Panc1 (cell line): ENCODE measurements at regions not wholly inside any gene's neighbourhood (a gene's known extent, or its start where the extent isn't known, plus 50 kb on each side); places are given as distances from the start of the nearest gene placed in this dataset.

Experiments used
- ATAC-seq: fragments of 200-7000 bp; cut with Tn5 transposase; 2 replicates; pipeline ENCODE4 v1.9.1; 2020; ENCODE audit warnings: mild to moderate bottlenecking, moderate library complexity
- BruUV-seq: library from RNA; stranded (reverse); fragments of 400-500 nt; replicated peaks from 2 replicates; lab custom pipeline; 2021; lab: Mats Ljungman, UMichigan
- CTCF ChIA-PET: fragments of 300-600 bp; sonication (Branson Sonifier 250); formaldehyde crosslinking; loops from one replicate; lab custom pipeline; 2022; ENCODE audit warnings: antibody characterized with exemption; lab: Charles Lee
- POLR2A ChIA-PET: fragments of 300-600 bp; sonication (Branson Sonifier 250); formaldehyde crosslinking; loops from one replicate; lab custom pipeline; 2022; ENCODE audit warnings: antibody characterized with exemption; lab: Charles Lee
- DNase-seq: peaks from one replicate; pipeline ENCODE4 v3.0.0-alpha.2; 2010; ENCODE audit warnings: low read depth, low spot score
- H3K27ac ChIP-seq: 2 replicates; pipeline ENCODE4 v1.5.1; 2011; ENCODE audit warnings: mild to moderate bottlenecking, low read length, inconsistent platforms
- H3K27me3 ChIP-seq: fragments of 200-500 bp; sonication (Bioruptor generic); 2 replicates; pipeline ENCODE4 v1.6.0; 2014; ENCODE audit warnings: low read length, inconsistent platforms; ENCODE audit not compliant: control insufficient read depth, insufficient read depth
- H3K36me3 ChIP-seq: fragments of 200-500 bp; sonication (Bioruptor generic); 2 replicates; pipeline ENCODE4 v1.5.1; 2014; ENCODE audit warnings: inconsistent platforms, mild to moderate bottlenecking, low read length, moderate library complexity; ENCODE audit not compliant: control insufficient read depth, insufficient read depth
- H3K4me1 ChIP-seq: 2 replicates; pipeline ENCODE4 v1.5.1; 2011; ENCODE audit warnings: inconsistent platforms, mild to moderate bottlenecking, low read length, moderate library complexity; ENCODE audit not compliant: control insufficient read depth, insufficient read depth
- H3K4me3 ChIP-seq, 2 experiments: 2 replicates each; pipeline ENCODE4 v1.5.1; 2011 to 2012; ENCODE audit warnings: low read depth in 2 of 2, low read length in 2 of 2, mild to moderate bottlenecking in 2 of 2, inconsistent platforms in 1 of 2, moderate library complexity in 1 of 2
- H3K9me3 ChIP-seq: fragments of 200-500 bp; sonication (Bioruptor generic); 2 replicates; pipeline ENCODE4 v1.5.1; 2014; ENCODE audit warnings: low read depth, mild to moderate bottlenecking, inconsistent platforms, low read length, moderate library complexity; ENCODE audit not compliant: control insufficient read depth, insufficient read depth
- POLR2AphosphoS5 ChIP-seq: IDR thresholded peaks from 2 replicates; pipeline ENCODE4 v1.6.1; 2012; ENCODE audit warnings: mild to moderate bottlenecking, low read depth, low read length, moderate library complexity
- SIN3A ChIP-seq: IDR thresholded peaks from 2 replicates; pipeline ENCODE4 v1.6.1; 2012; ENCODE audit warnings: low read depth, mild to moderate bottlenecking, low read length, moderate library complexity, borderline replicate concordance; ENCODE audit not compliant: insufficient read depth
- TCF7L2 ChIP-seq: IDR thresholded peaks from 2 replicates; pipeline ENCODE4 v1.6.1; 2011; ENCODE audit warnings: mild to moderate bottlenecking, low read depth, low read length, inconsistent platforms
- in situ Hi-C: cut with HindIII; loops from 2 replicates; pipeline ENCODE4 v1.10.0; 2016; ENCODE audit warnings: low sequenced_read_pairs, low pct_unique_long_range_greater_than_20kb
- intact Hi-C: fragments of 100-400 bp; cut with micrococcal nuclease; formaldehyde crosslinking; loops from one replicate; pipeline ENCODE4 v1.10.0; 2022; ENCODE audit not compliant: unreplicated experiment
- TF ChIP-seq, protein P1 (sequence below), 2 experiments: IDR thresholded peaks; 2 replicates each; pipeline ENCODE4 v1.6.1; 2011 to 2012; ENCODE audit warnings: low read depth in 2 of 2, control low read depth in 1 of 2, low read length in 1 of 2, mild to moderate bottlenecking in 1 of 2, moderate library complexity in 1 of 2; ENCODE audit not compliant: insufficient read depth in 1 of 2
- TF ChIP-seq, protein P2 (sequence below): fragments of 450-650 bp; IDR thresholded peaks from 2 replicates; pipeline ENCODE4 v1.5.1; 2017; ENCODE audit warnings: mild to moderate bottlenecking

DNA sequence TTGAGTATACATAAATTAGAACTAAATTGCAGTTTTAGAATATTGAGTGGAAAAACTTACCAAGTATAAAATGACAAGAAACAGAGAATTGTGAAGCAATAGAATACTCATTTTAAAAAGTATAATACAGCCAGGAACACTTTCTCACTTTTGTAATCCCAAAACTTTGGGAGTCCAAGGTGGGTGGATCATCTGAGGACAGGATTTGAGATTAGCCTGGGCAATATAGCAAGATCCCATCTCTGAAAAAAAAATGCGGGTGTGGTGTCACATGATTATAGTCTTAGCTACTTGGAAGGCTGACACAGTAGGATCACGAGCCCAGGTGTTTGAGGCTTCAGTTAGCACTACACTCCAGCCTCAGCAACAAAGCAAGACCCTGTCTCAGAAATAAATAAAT lies 440.9 kb upstream of the POT1 start:
- no peaks in the 10 kb centered on the region for H3K27me3 ChIP-seq
- H3K27ac ChIP-seq, result no peak overlapping the region
- DNase-seq, result no peak
- H3K9me3 ChIP-seq, result no peaks in the 10 kb centered on the region
- H3K4me1 ChIP-seq, result no peaks in the 10 kb centered on the region
- ChIA-PET CTCF (no interaction called here), POLR2A (no interaction called here)
- in situ Hi-C loops (no loop called here), intact Hi-C loops (no loop called here)
- H3K4me3 ChIP-seq, result no peak overlapping the region
- no peak for TF ChIP-seq SIN3A
- TF ChIP-seq, protein P1, sequence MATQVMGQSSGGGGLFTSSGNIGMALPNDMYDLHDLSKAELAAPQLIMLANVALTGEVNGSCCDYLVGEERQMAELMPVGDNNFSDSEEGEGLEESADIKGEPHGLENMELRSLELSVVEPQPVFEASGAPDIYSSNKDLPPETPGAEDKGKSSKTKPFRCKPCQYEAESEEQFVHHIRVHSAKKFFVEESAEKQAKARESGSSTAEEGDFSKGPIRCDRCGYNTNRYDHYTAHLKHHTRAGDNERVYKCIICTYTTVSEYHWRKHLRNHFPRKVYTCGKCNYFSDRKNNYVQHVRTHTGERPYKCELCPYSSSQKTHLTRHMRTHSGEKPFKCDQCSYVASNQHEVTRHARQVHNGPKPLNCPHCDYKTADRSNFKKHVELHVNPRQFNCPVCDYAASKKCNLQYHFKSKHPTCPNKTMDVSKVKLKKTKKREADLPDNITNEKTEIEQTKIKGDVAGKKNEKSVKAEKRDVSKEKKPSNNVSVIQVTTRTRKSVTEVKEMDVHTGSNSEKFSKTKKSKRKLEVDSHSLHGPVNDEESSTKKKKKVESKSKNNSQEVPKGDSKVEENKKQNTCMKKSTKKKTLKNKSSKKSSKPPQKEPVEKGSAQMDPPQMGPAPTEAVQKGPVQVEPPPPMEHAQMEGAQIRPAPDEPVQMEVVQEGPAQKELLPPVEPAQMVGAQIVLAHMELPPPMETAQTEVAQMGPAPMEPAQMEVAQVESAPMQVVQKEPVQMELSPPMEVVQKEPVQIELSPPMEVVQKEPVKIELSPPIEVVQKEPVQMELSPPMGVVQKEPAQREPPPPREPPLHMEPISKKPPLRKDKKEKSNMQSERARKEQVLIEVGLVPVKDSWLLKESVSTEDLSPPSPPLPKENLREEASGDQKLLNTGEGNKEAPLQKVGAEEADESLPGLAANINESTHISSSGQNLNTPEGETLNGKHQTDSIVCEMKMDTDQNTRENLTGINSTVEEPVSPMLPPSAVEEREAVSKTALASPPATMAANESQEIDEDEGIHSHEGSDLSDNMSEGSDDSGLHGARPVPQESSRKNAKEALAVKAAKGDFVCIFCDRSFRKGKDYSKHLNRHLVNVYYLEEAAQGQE (IDR thresholded peaks at IDR 0.05; ENCODE audit: insufficient read depth in 1 of 2, low read depth in 2 of 2, low read length in 1 of 2), result no peak
- TF ChIP-seq, protein P2, sequence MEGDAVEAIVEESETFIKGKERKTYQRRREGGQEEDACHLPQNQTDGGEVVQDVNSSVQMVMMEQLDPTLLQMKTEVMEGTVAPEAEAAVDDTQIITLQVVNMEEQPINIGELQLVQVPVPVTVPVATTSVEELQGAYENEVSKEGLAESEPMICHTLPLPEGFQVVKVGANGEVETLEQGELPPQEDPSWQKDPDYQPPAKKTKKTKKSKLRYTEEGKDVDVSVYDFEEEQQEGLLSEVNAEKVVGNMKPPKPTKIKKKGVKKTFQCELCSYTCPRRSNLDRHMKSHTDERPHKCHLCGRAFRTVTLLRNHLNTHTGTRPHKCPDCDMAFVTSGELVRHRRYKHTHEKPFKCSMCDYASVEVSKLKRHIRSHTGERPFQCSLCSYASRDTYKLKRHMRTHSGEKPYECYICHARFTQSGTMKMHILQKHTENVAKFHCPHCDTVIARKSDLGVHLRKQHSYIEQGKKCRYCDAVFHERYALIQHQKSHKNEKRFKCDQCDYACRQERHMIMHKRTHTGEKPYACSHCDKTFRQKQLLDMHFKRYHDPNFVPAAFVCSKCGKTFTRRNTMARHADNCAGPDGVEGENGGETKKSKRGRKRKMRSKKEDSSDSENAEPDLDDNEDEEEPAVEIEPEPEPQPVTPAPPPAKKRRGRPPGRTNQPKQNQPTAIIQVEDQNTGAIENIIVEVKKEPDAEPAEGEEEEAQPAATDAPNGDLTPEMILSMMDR, result no peak
- no peak for TF ChIP-seq POLR2AphosphoS5
- TF ChIP-seq TCF7L2, result no peak
- no TSS peak for BruUV-seq
- ATAC-seq, result no peak
- H3K36me3 ChIP-seq, result no peaks in the 10 kb centered on the region

DNA sequence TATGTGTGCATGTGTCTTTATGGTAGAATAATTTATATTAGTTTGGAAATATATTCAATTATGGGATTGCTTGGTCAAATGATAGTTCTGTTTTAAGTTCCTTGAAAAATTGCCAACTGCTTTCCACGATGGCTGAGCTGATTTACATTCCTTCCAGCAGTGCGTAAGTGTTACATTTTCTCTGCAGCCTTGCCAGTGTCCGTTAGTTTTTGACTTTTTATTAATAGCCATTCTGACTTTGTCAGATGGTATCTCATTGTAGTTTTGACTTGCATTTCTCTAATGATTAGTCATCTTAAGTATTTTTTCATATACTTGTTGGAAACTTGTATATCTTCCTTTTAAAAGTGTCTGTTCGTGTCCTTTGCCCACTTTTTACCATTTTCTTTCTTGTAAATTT lies 434.2 kb upstream of the POT1 start:
- TF ChIP-seq, protein P2, result no peak
- no peak for TF ChIP-seq POLR2AphosphoS5
- TF ChIP-seq SIN3A, result no peak
- TF ChIP-seq, protein P1 (IDR thresholded peaks at IDR 0.05; ENCODE audit: insufficient read depth in 1 of 2, low read depth in 2 of 2, low read length in 1 of 2), result no peak
- TF ChIP-seq TCF7L2, result no peak
- no TSS peak for BruUV-seq
- Histone ChIP-seq H3K27me3 (no peaks in the 10 kb centered on the region), H3K27ac (no peak overlapping the region), H3K4me1 (no peaks in the 10 kb centered on the region), H3K4me3 (no peak overlapping the region), H3K36me3 (no peaks in the 10 kb centered on the region), H3K9me3 (no peaks in the 10 kb centered on the region)
- CTCF ChIA-PET, result no interaction called here
- ATAC-seq (no peak), DNase-seq (no peak)
- intact Hi-C loops (no loop called here), in situ Hi-C loops (no loop called here)
- POLR2A ChIA-PET, result no interaction called here
